ENCODE measurements at regions not wholly inside any gene's neighbourhood (a gene's known extent, or its start where the extent isn't known, plus 50 kb on each side); places are given as distances from the start of the nearest gene placed in this dataset.

DNA sequence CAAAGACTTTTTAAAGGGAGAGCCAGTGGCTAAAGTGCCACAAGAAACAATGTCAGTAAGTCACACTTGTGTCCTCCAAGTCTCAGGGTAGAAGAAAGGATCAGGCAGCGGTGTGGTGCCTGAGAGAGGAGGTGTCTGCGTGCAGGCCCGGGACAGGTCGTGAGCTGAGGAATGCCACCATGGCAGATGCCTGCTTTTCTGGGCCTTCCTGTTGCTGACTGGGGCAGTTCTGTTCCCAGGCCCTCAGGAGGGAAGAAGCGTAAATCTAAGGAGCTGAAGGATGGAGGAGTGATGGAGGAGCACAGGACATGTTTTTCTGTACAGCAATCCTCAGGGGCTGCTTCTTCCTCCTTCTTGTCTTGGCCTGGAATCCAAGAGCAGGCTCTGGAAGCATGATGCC lies 165.8 kb downstream of the ZBTB18 start:
- no peak for TF ChIP-seq POLR2AphosphoS5 (IDR thresholded peaks at IDR 0.05)
- TF ChIP-seq, protein P1, sequence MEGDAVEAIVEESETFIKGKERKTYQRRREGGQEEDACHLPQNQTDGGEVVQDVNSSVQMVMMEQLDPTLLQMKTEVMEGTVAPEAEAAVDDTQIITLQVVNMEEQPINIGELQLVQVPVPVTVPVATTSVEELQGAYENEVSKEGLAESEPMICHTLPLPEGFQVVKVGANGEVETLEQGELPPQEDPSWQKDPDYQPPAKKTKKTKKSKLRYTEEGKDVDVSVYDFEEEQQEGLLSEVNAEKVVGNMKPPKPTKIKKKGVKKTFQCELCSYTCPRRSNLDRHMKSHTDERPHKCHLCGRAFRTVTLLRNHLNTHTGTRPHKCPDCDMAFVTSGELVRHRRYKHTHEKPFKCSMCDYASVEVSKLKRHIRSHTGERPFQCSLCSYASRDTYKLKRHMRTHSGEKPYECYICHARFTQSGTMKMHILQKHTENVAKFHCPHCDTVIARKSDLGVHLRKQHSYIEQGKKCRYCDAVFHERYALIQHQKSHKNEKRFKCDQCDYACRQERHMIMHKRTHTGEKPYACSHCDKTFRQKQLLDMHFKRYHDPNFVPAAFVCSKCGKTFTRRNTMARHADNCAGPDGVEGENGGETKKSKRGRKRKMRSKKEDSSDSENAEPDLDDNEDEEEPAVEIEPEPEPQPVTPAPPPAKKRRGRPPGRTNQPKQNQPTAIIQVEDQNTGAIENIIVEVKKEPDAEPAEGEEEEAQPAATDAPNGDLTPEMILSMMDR (IDR thresholded peaks at IDR 0.05): no peak

Data from prostate gland (tissue), 2 donors.